ENCODE measurements at regions not wholly inside any gene's neighbourhood (a gene's known extent, or its start where the extent isn't known, plus 50 kb on each side); places are given as distances from the start of the nearest gene placed in this dataset.

- no peak overlapping the region for H3K27ac ChIP-seq (ENCODE audit: low read depth, low read length)
- no peaks in the 10 kb centered on the region for H3K27me3 ChIP-seq (ENCODE audit: insufficient read depth, low read length, poor library complexity, severe bottlenecking)
- H3K9me3 ChIP-seq (ENCODE audit: low read length) = no peaks in the 10 kb centered on the region
- H3K4me3 ChIP-seq (ENCODE audit: low read length) = no peak overlapping the region
- ChIA-PET CTCF (no interaction called here), POLR2A (no interaction called here)
- H3K4me1 Mint-ChIP-seq = no peaks in the 10 kb centered on the region
- no peaks in the 10 kb centered on the region for H3K36me3 ChIP-seq (ENCODE audit: insufficient read depth, low read length)
- no peaks in the 10 kb centered on the region for H3K4me1 ChIP-seq (ENCODE audit: insufficient read depth, low read length)
- no peak for DNase-seq
- peaks cover 0 to 2% (median 0%) of the 10 kb centered on the region in 5 donors for H3K9me3 Mint-ChIP-seq
- H3K27ac Mint-ChIP-seq = no peak overlapping the region
- H3K36me3 Mint-ChIP-seq = no peaks in the 10 kb centered on the region
- H3K4me3 Mint-ChIP-seq = no peak overlapping the region
- H3K27me3 Mint-ChIP-seq = peaks cover under 1 to 6% of the 10 kb centered on the region in 2 donors
Observed at GRCh38 chr6:134828641-134829040, 121.3 kb downstream of the ALDH8A1 start.

DNA sequence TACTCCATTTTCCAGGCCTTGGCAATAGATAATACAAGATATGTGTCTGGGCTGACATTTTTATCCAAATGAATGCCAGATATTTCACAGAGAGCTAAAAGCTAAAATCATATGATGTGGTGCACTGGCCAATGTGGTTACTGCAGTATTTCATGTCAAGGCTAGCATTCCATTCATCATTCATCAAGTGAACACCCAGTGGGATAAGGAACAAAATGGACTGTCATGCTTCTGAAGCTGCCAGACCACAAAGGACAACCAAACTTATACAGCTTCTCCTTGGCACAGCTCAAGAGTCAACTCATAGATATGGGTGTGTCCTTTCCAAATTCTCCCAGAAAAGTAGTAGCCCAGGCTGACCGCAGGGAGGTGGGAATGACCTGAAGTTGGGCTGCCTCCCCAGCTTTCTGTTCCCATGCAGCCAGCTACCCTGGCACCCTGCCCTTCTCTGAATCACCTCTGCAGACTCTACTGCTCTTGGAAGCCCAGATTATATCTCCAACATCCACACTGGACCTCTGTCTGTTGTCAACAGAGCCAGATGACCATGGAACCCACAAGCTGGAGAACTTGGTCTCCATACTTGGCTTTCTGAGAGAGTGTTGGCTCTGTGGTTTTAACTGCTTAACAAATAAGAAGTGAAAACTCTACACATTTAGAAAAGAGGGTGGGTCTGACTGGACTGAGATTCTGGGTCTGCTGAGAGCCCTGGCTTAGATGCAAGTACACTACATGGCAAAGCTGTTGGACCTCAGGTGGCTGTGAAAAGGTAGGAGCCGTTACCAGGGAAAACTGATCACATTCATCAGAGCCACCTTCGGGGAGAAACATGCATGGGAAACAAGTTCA is 122.8 kb downstream of the ALDH8A1 start:
- Mint-ChIP-seq H3K27ac (no peak overlapping the region), H3K4me3 (no peak overlapping the region), H3K27me3 (peaks cover 3 to 13% of the 10 kb centered on the region in 2 donors), H3K9me3 (peaks cover 0 to 2% (median 0%) of the 10 kb centered on the region in 5 donors), H3K4me1 (peaks cover 0 to 3% (median 3%) of the 10 kb centered on the region in 3 donors), H3K36me3 (no peaks in the 10 kb centered on the region)
- POLR2A ChIA-PET = interaction anchor here (0.6 kb wide), 1 partner anchor 49 kb away, joined by 10 read pairs; no protein-coding TSS in a partner anchor
- DNase-seq = no peak
- Histone ChIP-seq H3K4me3 (ENCODE audit: low read length) (no peak overlapping the region), H3K27ac (ENCODE audit: low read depth, low read length) (no peak overlapping the region), H3K9me3 (ENCODE audit: low read length) (no peaks in the 10 kb centered on the region), H3K36me3 (ENCODE audit: insufficient read depth, low read length) (no peaks in the 10 kb centered on the region), H3K27me3 (ENCODE audit: insufficient read depth, low read length, poor library complexity, severe bottlenecking) (no peaks in the 10 kb centered on the region), H3K4me1 (ENCODE audit: insufficient read depth, low read length) (no peaks in the 10 kb centered on the region)
- CTCF ChIA-PET = interaction anchor here (0.9 to 1.6 kb wide), 4 partner anchors 653 to 716 kb away, joined by 3 read pairs; no protein-coding TSS in a partner anchor

GRCh38 chr6:134823710-134824034 is 126.2 kb downstream of the ALDH8A1 start:
- DNase-seq = no peak
- CTCF ChIA-PET = interaction anchor here (0.8 to 2.9 kb wide), 6 partner anchors 10 to 670 kb away, joined by 3 to 12 read pairs (median 4); no protein-coding TSS in a partner anchor
- Histone ChIP-seq H3K36me3 (ENCODE audit: insufficient read depth, low read length) (no peaks in the 10 kb centered on the region), H3K27me3 (ENCODE audit: insufficient read depth, low read length, poor library complexity, severe bottlenecking) (no peaks in the 10 kb centered on the region), H3K4me1 (ENCODE audit: insufficient read depth, low read length) (no peaks in the 10 kb centered on the region), H3K4me3 (ENCODE audit: low read length) (no peak overlapping the region), H3K27ac (ENCODE audit: low read depth, low read length) (no peak overlapping the region), H3K9me3 (ENCODE audit: low read length) (no peaks in the 10 kb centered on the region)
- H3K9me3 Mint-ChIP-seq = peaks cover 0 to 2% (median 0%) of the 10 kb centered on the region in 5 donors
- no peak overlapping the region for H3K27ac Mint-ChIP-seq
- H3K36me3 Mint-ChIP-seq = no peaks in the 10 kb centered on the region
- POLR2A ChIA-PET = no interaction called here
- peaks cover 3 to 13% of the 10 kb centered on the region in 2 donors for H3K27me3 Mint-ChIP-seq
- H3K4me3 Mint-ChIP-seq = no peak overlapping the region
- H3K4me1 Mint-ChIP-seq = peaks cover 0 to 3% (median 3%) of the 10 kb centered on the region in 3 donors

DNA sequence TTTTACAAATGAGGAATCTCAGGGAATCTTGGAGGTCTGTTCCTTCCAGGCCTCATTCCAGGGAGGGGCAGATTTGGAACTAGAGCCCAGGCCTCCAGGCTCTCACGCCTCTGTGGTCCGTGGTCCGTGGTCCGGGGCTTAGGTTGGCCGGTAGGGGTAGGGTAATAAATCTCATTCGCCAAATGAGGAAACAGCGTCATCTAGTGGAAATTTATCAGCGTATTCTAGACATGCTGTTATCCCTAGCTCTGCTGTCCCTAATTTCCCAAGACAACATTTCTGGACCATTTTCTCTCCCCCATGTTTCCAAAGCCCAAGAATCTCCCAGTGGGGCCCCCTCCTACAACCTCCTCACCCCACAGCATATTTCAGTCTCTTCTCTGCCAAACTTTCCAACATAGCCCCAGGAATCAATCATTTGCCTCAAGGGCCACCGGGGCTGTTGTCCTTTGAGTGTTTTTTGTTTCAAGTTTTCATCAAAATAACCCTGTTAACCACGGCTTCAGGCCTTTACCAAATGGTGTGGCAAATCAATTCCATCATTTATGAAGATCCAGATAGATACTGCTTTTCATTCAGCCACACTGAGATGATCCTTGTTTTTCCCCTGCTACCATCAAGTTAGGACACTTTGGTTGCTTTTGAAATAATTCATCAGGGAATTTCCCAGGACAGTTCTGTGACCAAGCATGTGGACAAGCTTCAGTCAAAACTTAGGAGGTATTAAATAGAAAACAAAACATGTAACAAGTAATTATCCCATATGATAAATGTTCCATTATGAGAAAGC is 126.8 kb downstream of the ALDH8A1 start:
- H3K4me1 Mint-ChIP-seq = peaks cover 0 to 3% (median 3%) of the 10 kb centered on the region in 3 donors
- no peaks in the 10 kb centered on the region for H3K36me3 Mint-ChIP-seq
- H3K27me3 ChIP-seq (ENCODE audit: insufficient read depth, low read length, poor library complexity, severe bottlenecking) = no peaks in the 10 kb centered on the region
- peak in 3 of 5 donors; percentile 2 to 44 (median 38) for DNase-seq
- no peak overlapping the region for H3K4me3 ChIP-seq (ENCODE audit: low read length)
- no peaks in the 10 kb centered on the region for H3K9me3 ChIP-seq (ENCODE audit: low read length)
- no peak overlapping the region for H3K27ac ChIP-seq (ENCODE audit: low read depth, low read length)
- ChIA-PET CTCF (interaction anchor here (0.6 to 2.9 kb wide), 9 partner anchors 8 to 700 kb away, joined by 3 to 12 read pairs (median 3); no protein-coding TSS in a partner anchor), POLR2A (no interaction called here)
- no peaks in the 10 kb centered on the region for H3K4me1 ChIP-seq (ENCODE audit: insufficient read depth, low read length)
- H3K4me3 Mint-ChIP-seq = no peak overlapping the region
- H3K36me3 ChIP-seq (ENCODE audit: insufficient read depth, low read length) = no peaks in the 10 kb centered on the region
- peaks cover 0 to 2% (median 0%) of the 10 kb centered on the region in 5 donors for H3K9me3 Mint-ChIP-seq
- no peak overlapping the region for H3K27ac Mint-ChIP-seq
- H3K27me3 Mint-ChIP-seq = peaks cover 3 to 13% of the 10 kb centered on the region in 2 donors

GRCh38 chr6:134821928-134822864 is 127.7 kb downstream of the ALDH8A1 start:
- Mint-ChIP-seq H3K27me3 (peaks cover 3 to 13% of the 10 kb centered on the region in 2 donors), H3K4me3 (no peak overlapping the region), H3K27ac (no peak overlapping the region), H3K4me1 (peaks cover 0 to 3% (median 3%) of the 10 kb centered on the region in 3 donors), H3K36me3 (no peaks in the 10 kb centered on the region), H3K9me3 (peaks cover 0 to 2% (median 0%) of the 10 kb centered on the region in 5 donors)
- no peak for DNase-seq
- ChIA-PET CTCF (interaction anchor here (0.8 to 2.9 kb wide), 7 partner anchors 8 to 700 kb away, joined by 3 to 12 read pairs (median 4); no protein-coding TSS in a partner anchor), POLR2A (no interaction called here)
- Histone ChIP-seq H3K27me3 (ENCODE audit: insufficient read depth, low read length, poor library complexity, severe bottlenecking) (no peaks in the 10 kb centered on the region), H3K36me3 (ENCODE audit: insufficient read depth, low read length) (no peaks in the 10 kb centered on the region), H3K4me3 (ENCODE audit: low read length) (no peak overlapping the region), H3K27ac (ENCODE audit: low read depth, low read length) (no peak overlapping the region), H3K4me1 (ENCODE audit: insufficient read depth, low read length) (no peaks in the 10 kb centered on the region), H3K9me3 (ENCODE audit: low read length) (no peaks in the 10 kb centered on the region)

- Histone ChIP-seq H3K4me3 (ENCODE audit: low read length) (no peak overlapping the region), H3K9me3 (ENCODE audit: low read length) (no peaks in the 10 kb centered on the region), H3K27me3 (ENCODE audit: insufficient read depth, low read length, poor library complexity, severe bottlenecking) (no peaks in the 10 kb centered on the region), H3K36me3 (ENCODE audit: insufficient read depth, low read length) (no peaks in the 10 kb centered on the region), H3K4me1 (ENCODE audit: insufficient read depth, low read length) (no peaks in the 10 kb centered on the region), H3K27ac (ENCODE audit: low read depth, low read length) (no peak overlapping the region)
- no peak overlapping the region for H3K4me3 Mint-ChIP-seq
- H3K9me3 Mint-ChIP-seq = peaks cover 0 to 2% (median 0%) of the 10 kb centered on the region in 5 donors
- DNase-seq = no peak
- H3K27ac Mint-ChIP-seq = no peak overlapping the region
- peaks cover 0 to 3% (median 3%) of the 10 kb centered on the region in 3 donors for H3K4me1 Mint-ChIP-seq
- peaks cover 3 to 13% of the 10 kb centered on the region in 2 donors for H3K27me3 Mint-ChIP-seq
- ChIA-PET CTCF (interaction anchor here (1.1 to 2.9 kb wide), 2 partner anchors 180 to 647 kb away, joined by 3 to 12 read pairs; no protein-coding TSS in a partner anchor), POLR2A (no interaction called here)
- H3K36me3 Mint-ChIP-seq = no peaks in the 10 kb centered on the region
Observed at GRCh38 chr6:134821397-134821796, 128.5 kb downstream of the ALDH8A1 start.
